ENCODE measurements at regions not wholly inside any gene's neighbourhood (a gene's known extent, or its start where the extent isn't known, plus 50 kb on each side); places are given as distances from the start of the nearest gene placed in this dataset.

- no peak for TF ChIP-seq CTCF (conservative IDR thresholded peaks at IDR 0.05; ENCODE audit: low read depth, low read length)
- no peak for TF ChIP-seq POLR2A (IDR thresholded peaks at IDR 0.05; ENCODE audit: low read depth, low read length)
- no peak for TF ChIP-seq MXI1 (IDR thresholded peaks at IDR 0.05; ENCODE audit: borderline replicate concordance, low read depth, low read length)
- TF ChIP-seq, protein P1, sequence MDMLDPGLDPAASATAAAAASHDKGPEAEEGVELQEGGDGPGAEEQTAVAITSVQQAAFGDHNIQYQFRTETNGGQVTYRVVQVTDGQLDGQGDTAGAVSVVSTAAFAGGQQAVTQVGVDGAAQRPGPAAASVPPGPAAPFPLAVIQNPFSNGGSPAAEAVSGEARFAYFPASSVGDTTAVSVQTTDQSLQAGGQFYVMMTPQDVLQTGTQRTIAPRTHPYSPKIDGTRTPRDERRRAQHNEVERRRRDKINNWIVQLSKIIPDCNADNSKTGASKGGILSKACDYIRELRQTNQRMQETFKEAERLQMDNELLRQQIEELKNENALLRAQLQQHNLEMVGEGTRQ (IDR thresholded peaks at IDR 0.05; ENCODE audit: low read depth, low read length) = no peak
- no peak for TF ChIP-seq FOS (IDR thresholded peaks at IDR 0.05; ENCODE audit: low read depth, low read length)
- no peak for TF ChIP-seq MAFK (IDR thresholded peaks at IDR 0.05; ENCODE audit: low read depth, low read length)
- no peak for TF ChIP-seq CEBPB (IDR thresholded peaks at IDR 0.05; ENCODE audit: low read depth, low read length)
- TF ChIP-seq NFE2L2 (IDR thresholded peaks at IDR 0.05; ENCODE audit: low read depth, low read length) = no peak
- no peak for TF ChIP-seq MAZ (IDR thresholded peaks at IDR 0.05; ENCODE audit: borderline replicate concordance, low read depth, low read length)
- no peak for TF ChIP-seq RFX5 (IDR thresholded peaks at IDR 0.05; ENCODE audit: low read depth, low read length)
- no peak for TF ChIP-seq BHLHE40 (IDR thresholded peaks at IDR 0.05; ENCODE audit: low read depth, low read length)
- TF ChIP-seq ELK1 (IDR thresholded peaks at IDR 0.05; ENCODE audit: borderline replicate concordance, low read depth, low read length) = no peak
- TF ChIP-seq RAD21 (IDR thresholded peaks at IDR 0.05; ENCODE audit: low read length) = no peak
Observed at GRCh38 chr21:23398726-23399125, 2208.6 kb downstream of the MRPL39 start.

Measured in IMR-90 (cell line).